ENCODE measurements at regions not wholly inside any gene's neighbourhood (a gene's known extent, or its start where the extent isn't known, plus 50 kb on each side); places are given as distances from the start of the nearest gene placed in this dataset.

- Histone ChIP-seq H3K27me3 (ENCODE audit: low read length) (no peaks in the 10 kb centered on the region), H3K9me2 (replicated peaks; ENCODE audit: low read length) (no peaks in the 10 kb centered on the region), H3K36me3 (ENCODE audit: low read depth, low read length) (no peaks in the 10 kb centered on the region), H4K20me1 (ENCODE audit: low read length) (no peaks in the 10 kb centered on the region), H3K4me2 (ENCODE audit: low read length) (no peak overlapping the region), H3K4me3 (ENCODE audit: low read length) (no peak overlapping the region), H3K9ac (ENCODE audit: low read length) (no peak overlapping the region), H3K4me1 (ENCODE audit: insufficient read depth, low read length) (0 out of 2 replicates have a peak, but pooled peaks cover 4% of the 10 kb centered on the region), H3K9me3 (ENCODE audit: low read length) (no peaks in the 10 kb centered on the region), H3F3A (ENCODE audit: low read length, unreplicated experiment) (no peaks in the 10 kb centered on the region), H2AFZ (ENCODE audit: low read length) (no peak overlapping the region), H3K27ac (ENCODE audit: low read length) (no peak overlapping the region), H3K79me2 (ENCODE audit: low read length) (no peaks in the 10 kb centered on the region)
- TF ChIP-seq EZH2phosphoT487 (IDR thresholded peaks at IDR 0.05; ENCODE audit: borderline replicate concordance, low read length), result no peak
- TF ChIP-seq CTCF (conservative IDR thresholded peaks at IDR 0.05; ENCODE audit: low read depth, low read length), result no peak
- TF ChIP-seq EZH2 (IDR thresholded peaks at IDR 0.05; ENCODE audit: low read length, unreplicated experiment), result no peak
- BruUV-seq (replicated peaks), result no TSS peak
- ATAC-seq (no peak), DNase-seq (no peak)
- ChIA-PET POLR2A (ENCODE audit: unreplicated experiment) (no interaction called here), CTCF (no interaction called here)
- intact Hi-C loops (cut with micrococcal nuclease), result no loop called here
Measured at GRCh38 chr9:18056269-18056992, 417.5 kb upstream of the ADAMTSL1 start.

- ATAC-seq (no peak), DNase-seq (no peak)
- Histone ChIP-seq H3K4me2 (ENCODE audit: low read length) (no peak overlapping the region), H3K27me3 (ENCODE audit: low read length) (no peaks in the 10 kb centered on the region), H3K9ac (ENCODE audit: low read length) (no peak overlapping the region), H3K4me3 (ENCODE audit: low read length) (no peak overlapping the region), H3K9me3 (ENCODE audit: low read length) (no peaks in the 10 kb centered on the region), H4K20me1 (ENCODE audit: low read length) (no peaks in the 10 kb centered on the region), H3K27ac (ENCODE audit: low read length) (no peak overlapping the region), H3K79me2 (ENCODE audit: low read length) (no peaks in the 10 kb centered on the region), H3K4me1 (ENCODE audit: insufficient read depth, low read length) (0 out of 2 replicates have a peak, but pooled peaks cover 4% of the 10 kb centered on the region), H3F3A (ENCODE audit: low read length, unreplicated experiment) (no peaks in the 10 kb centered on the region), H2AFZ (ENCODE audit: low read length) (no peak overlapping the region), H3K36me3 (ENCODE audit: low read depth, low read length) (no peaks in the 10 kb centered on the region), H3K9me2 (replicated peaks; ENCODE audit: low read length) (no peaks in the 10 kb centered on the region)
- CTCF ChIA-PET, result no interaction called here
- intact Hi-C loops (cut with micrococcal nuclease), result no loop called here
- no TSS peak for BruUV-seq (replicated peaks)
- POLR2A ChIA-PET (ENCODE audit: unreplicated experiment), result no interaction called here
- TF ChIP-seq EZH2phosphoT487 (IDR thresholded peaks at IDR 0.05; ENCODE audit: borderline replicate concordance, low read length) (no peak), EZH2 (IDR thresholded peaks at IDR 0.05; ENCODE audit: low read length, unreplicated experiment) (no peak), CTCF (conservative IDR thresholded peaks at IDR 0.05; ENCODE audit: low read depth, low read length) (no peak)
Measured at GRCh38 chr9:18056993-18057369, 417.0 kb upstream of the ADAMTSL1 start.
